22Rv1 (cell line): ENCODE measurements at regions not wholly inside any gene's neighbourhood (a gene's known extent, or its start where the extent isn't known, plus 50 kb on each side); places are given as distances from the start of the nearest gene placed in this dataset.

Source experiments
- CTCF ChIP-seq: fragments of 450-650 bp; IDR thresholded peaks from 2 replicates; pipeline ENCODE4 v1.5.1; 2017; ENCODE audit warnings: mild to moderate bottlenecking
- ZFX ChIP-seq: fragments of 450-650 bp; IDR thresholded peaks from 2 replicates; pipeline ENCODE4 v1.6.1; 2017; ENCODE audit warnings: antibody characterized with exemption, borderline replicate concordance

- TF ChIP-seq ZFX (no peak), CTCF (no peak)
Measured at GRCh38 chr10:64598600-64598999, 1077.4 kb downstream of the REEP3 start.
